Adipocyte (in vitro differentiated cells): ENCODE measurements at regions not wholly inside any gene's neighbourhood (a gene's known extent, or its start where the extent isn't known, plus 50 kb on each side); places are given as distances from the start of the nearest gene placed in this dataset.
"Not testable (repeated sequence)": the region's sequence is repeated elsewhere in the genome, so short reads cannot be mapped to it uniquely, and the experiment has no call there.

Experiments
- DNase-seq: peaks from one replicate; pipeline ENCODE4 v3.0.0-alpha.2; 2015; ENCODE audit warnings: low read depth
- H3K27me3 ChIP-seq: replicated peaks from 2 replicates; pipeline ENCODE4 v1.7.0; 2013; ENCODE audit warnings: mild to moderate bottlenecking, low read length, moderate library complexity; ENCODE audit not compliant: control insufficient read depth, insufficient read depth
- H3K36me3 ChIP-seq: 2 replicates; pipeline ENCODE4 v1.7.0; 2013; ENCODE audit warnings: low read length, mild to moderate bottlenecking, moderate library complexity; ENCODE audit not compliant: control insufficient read depth, insufficient read depth, severe bottlenecking
- H3K4me1 ChIP-seq: 2 replicates; pipeline ENCODE4 v1.7.0; 2013; ENCODE audit warnings: mild to moderate bottlenecking, low read length, moderate library complexity; ENCODE audit not compliant: control insufficient read depth, insufficient read depth
- H3K4me3 ChIP-seq: 2 replicates; pipeline ENCODE4 v1.7.0; 2013; ENCODE audit warnings: mild to moderate bottlenecking, low read length, moderate library complexity
- H3K9ac ChIP-seq: 2 replicates; pipeline ENCODE4 v1.7.0; 2013; ENCODE audit warnings: mild to moderate bottlenecking, low read length, moderate library complexity
- H3K9me3 ChIP-seq: 2 replicates; pipeline ENCODE4 v1.7.0; 2013; ENCODE audit warnings: mild to moderate bottlenecking, low read length, moderate library complexity; ENCODE audit not compliant: control insufficient read depth

GRCh38 chr4:148574066-148574465, 131.9 kb upstream of the NR3C2 start:
- H3K4me3 ChIP-seq, result no peak overlapping the region
- no peak for DNase-seq
- no peaks in the 10 kb centered on the region for H3K27me3 ChIP-seq
- peaks cover 6% of the 10 kb centered on the region for H3K9me3 ChIP-seq
- no peak overlapping the region for H3K9ac ChIP-seq
- H3K36me3 ChIP-seq, result no peaks in the 10 kb centered on the region
- no peaks in the 10 kb centered on the region for H3K4me1 ChIP-seq

DNA sequence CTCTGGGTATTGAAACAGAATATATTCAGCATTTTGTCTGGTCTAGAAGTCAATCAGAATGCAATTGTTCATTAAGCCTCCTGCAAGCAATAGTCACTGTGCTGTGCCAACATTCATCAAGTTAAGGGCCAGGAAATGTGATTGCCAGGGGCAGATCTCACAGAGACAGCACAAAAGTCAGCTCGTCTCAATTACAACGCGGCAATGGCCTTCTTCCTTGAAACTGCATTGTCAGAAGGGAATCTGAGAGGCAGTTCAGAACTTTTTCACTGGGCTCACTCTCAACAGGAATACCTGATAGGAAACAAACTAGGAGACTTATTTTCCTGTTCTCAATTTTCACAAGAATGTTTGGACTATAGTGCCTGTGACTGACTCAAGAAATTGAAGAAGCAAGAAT, 131.1 kb upstream of the NR3C2 start:
- no peak for DNase-seq
- Histone ChIP-seq H3K4me1 (no peaks in the 10 kb centered on the region), H3K4me3 (no peak overlapping the region)

DNA sequence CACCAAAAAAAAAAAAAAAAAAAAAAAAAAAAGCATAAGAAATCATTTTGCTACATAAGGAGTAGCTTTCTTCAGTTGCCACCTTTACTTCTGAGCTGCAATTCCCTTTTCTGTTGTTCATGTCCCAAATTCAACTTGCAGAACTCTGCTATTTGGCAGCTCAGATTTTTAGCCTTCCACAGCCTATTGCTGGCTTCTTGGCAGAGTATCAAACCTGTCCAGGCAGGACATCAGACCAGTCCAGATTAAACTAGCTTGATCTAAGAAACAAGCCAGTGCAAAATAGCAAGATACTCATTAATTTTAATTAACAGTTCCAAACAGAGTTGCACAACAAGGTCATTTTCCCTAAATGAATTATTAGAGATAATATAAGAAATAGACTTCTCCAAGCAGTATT, 123.6 kb upstream of the NR3C2 start:
- no peak overlapping the region for H3K4me3 ChIP-seq
- peaks cover 6% of the 10 kb centered on the region for H3K9me3 ChIP-seq
- H3K36me3 ChIP-seq, result no peaks in the 10 kb centered on the region
- no peaks in the 10 kb centered on the region for H3K27me3 ChIP-seq
- H3K9ac ChIP-seq, result no peak overlapping the region
- no peaks in the 10 kb centered on the region for H3K4me1 ChIP-seq
- no peak for DNase-seq

More for the DNA sequence above, 131.1 kb upstream of the NR3C2 start:
- H3K9ac ChIP-seq, result no peak overlapping the region
- no peaks in the 10 kb centered on the region for H3K27me3 ChIP-seq
- H3K9me3 ChIP-seq, result peaks cover 6% of the 10 kb centered on the region
- H3K36me3 ChIP-seq, result no peaks in the 10 kb centered on the region

- Histone ChIP-seq H3K27me3 (no peaks in the 10 kb centered on the region), H3K4me1 (no peaks in the 10 kb centered on the region), H3K9me3 (no peaks in the 10 kb centered on the region), H3K4me3 (no peak overlapping the region), H3K36me3 (no peaks in the 10 kb centered on the region), H3K9ac (no peak overlapping the region)
- no peak for DNase-seq
Observed at GRCh38 chr4:148563684-148564083, 121.5 kb upstream of the NR3C2 start.

DNA sequence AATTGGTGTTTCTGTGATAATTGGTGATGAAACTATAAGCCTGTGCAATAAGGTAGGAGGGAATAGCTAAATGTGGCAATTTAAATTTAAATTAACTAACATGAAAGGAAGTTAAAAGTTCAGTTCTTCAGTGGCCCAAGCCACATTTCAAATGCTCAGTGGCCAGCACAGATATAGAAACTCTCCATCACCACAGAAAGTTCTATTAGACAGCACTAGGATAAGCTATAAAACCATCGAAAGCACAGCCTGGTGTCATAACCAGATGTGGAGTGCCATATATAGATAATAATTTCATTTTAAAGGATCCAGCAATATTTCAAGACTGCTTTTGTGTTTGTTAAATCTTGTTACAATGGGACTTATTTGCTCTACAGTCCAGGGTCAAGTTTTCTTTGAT, 119.3 kb upstream of the NR3C2 start:
- Histone ChIP-seq H3K9ac (no peak overlapping the region), H3K36me3 (no peaks in the 10 kb centered on the region), H3K27me3 (no peaks in the 10 kb centered on the region), H3K9me3 (no peaks in the 10 kb centered on the region), H3K4me3 (no peak overlapping the region), H3K4me1 (no peaks in the 10 kb centered on the region)
- no peak for DNase-seq

- H3K27me3 ChIP-seq, result no peaks in the 10 kb centered on the region
- no peak overlapping the region for H3K4me3 ChIP-seq
- no peaks in the 10 kb centered on the region for H3K4me1 ChIP-seq
- no peak overlapping the region for H3K9ac ChIP-seq
- no peaks in the 10 kb centered on the region for H3K36me3 ChIP-seq
- no peaks in the 10 kb centered on the region for H3K9me3 ChIP-seq
- no peak for DNase-seq
Observed at GRCh38 chr4:148557793-148558192, 115.6 kb upstream of the NR3C2 start.

DNA sequence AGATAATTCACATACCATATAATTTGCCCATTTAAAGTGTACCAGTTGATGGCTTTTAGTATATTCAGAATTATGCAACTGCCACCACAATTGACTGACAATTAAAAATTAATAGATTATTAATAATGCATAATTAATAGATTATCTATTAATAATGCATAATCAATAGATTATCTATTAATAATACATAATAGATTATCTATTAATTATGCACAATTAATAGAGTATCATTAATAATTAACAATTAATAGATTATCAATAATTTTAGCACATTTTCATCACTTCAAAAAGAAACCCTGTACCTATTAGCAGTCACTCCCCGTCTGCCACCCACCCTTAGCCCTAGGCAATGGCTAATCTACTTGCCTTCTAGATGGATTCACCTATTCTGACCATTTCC, 108.6 kb upstream of the NR3C2 start:
- H3K9ac ChIP-seq, result no peak overlapping the region
- no peaks in the 10 kb centered on the region for H3K27me3 ChIP-seq
- H3K4me3 ChIP-seq, result no peak overlapping the region
- no peaks in the 10 kb centered on the region for H3K9me3 ChIP-seq
- no peaks in the 10 kb centered on the region for H3K36me3 ChIP-seq
- no peaks in the 10 kb centered on the region for H3K4me1 ChIP-seq
- no peak for DNase-seq

DNA sequence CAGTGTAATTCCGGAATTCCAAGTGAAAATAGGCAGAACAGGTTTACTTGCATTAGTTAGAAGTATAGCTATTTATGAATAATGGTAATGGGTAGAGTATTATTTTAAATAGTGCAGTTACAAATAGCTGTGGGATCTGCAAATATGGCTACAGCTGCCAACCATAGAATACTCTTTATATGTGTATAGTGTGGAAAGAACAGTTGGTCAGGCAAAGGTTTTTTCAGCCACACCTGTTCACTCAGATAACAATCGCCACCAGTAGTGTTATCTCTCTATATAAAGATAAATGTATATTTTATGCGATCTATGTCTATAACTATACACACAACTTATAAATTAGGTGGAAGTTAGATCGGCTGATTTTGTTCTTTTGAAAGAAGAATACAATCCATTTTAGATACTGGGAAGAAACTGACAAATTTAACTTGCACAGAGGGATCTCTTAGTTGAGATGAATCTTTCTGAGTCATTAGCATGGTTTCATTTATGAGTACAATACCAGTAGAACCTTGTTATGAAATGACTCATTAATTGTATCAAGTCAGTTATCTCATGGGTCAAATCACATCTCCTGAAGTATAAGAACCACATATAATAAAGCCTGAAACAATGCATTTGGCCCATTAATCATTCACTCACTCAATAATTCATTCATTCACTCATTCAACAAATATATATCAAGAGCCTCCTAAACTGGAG, 100.9 kb upstream of the NR3C2 start:
- no peak for DNase-seq
- H3K4me3 ChIP-seq, result no peak overlapping the region
- no peaks in the 10 kb centered on the region for H3K9me3 ChIP-seq
- H3K9ac ChIP-seq, result no peak overlapping the region
- H3K27me3 ChIP-seq, result no peaks in the 10 kb centered on the region
- H3K4me1 ChIP-seq, result no peaks in the 10 kb centered on the region
- no peaks in the 10 kb centered on the region for H3K36me3 ChIP-seq

- H3K4me3 ChIP-seq, result no peak overlapping the region
- H3K36me3 ChIP-seq, result no peaks in the 10 kb centered on the region
- no peaks in the 10 kb centered on the region for H3K9me3 ChIP-seq
- H3K4me1 ChIP-seq, result no peaks in the 10 kb centered on the region
- H3K9ac ChIP-seq, result no peak overlapping the region
- H3K27me3 ChIP-seq, result no peaks in the 10 kb centered on the region
- no peak for DNase-seq
Observed at GRCh38 chr4:148540622-148541326, 98.6 kb upstream of the NR3C2 start.

GRCh38 chr4:148539387-148539786, 97.2 kb upstream of the NR3C2 start:
- peaks cover 6% of the 10 kb centered on the region for H3K9me3 ChIP-seq
- H3K4me3 ChIP-seq, result no peak overlapping the region
- H3K27me3 ChIP-seq, result no peaks in the 10 kb centered on the region
- no peak for DNase-seq
- H3K9ac ChIP-seq, result no peak overlapping the region
- no peaks in the 10 kb centered on the region for H3K36me3 ChIP-seq
- no peaks in the 10 kb centered on the region for H3K4me1 ChIP-seq

- H3K36me3 ChIP-seq, H3K4me3 ChIP-seq, H3K27me3 ChIP-seq, DNase-seq, H3K9ac ChIP-seq, H3K4me1 ChIP-seq: not testable (repeated sequence)
- peaks cover 24% of the 10 kb centered on the region for H3K9me3 ChIP-seq
Observed at GRCh38 chr4:148533851-148534250, 91.6 kb upstream of the NR3C2 start.
